Neural cell (in vitro differentiated cells): ENCODE measurements at regions not wholly inside any gene's neighbourhood (a gene's known extent, or its start where the extent isn't known, plus 50 kb on each side); places are given as distances from the start of the nearest gene placed in this dataset.

Experiments used
- CTCF ChIP-seq: fragments of 450-650 bp; IDR thresholded peaks from 2 replicates; pipeline ENCODE4 v1.5.1; 2014; ENCODE audit warnings: antibody characterized with exemption, mild to moderate bottlenecking, moderate library complexity; ENCODE audit not compliant: poor library complexity, severe bottlenecking
- EP300 ChIP-seq: fragments of 450-650 bp; conservative IDR thresholded peaks from 2 replicates; pipeline ENCODE4 v1.6.1; 2014; ENCODE audit warnings: antibody characterized with exemption, mild to moderate bottlenecking, moderate library complexity; ENCODE audit not compliant: poor library complexity, severe bottlenecking
- EZH2 ChIP-seq: fragments of 200-600, 300-800 bp; shearing (Covaris generic), sonication (generic); IDR thresholded peaks from 2 replicates; pipeline ENCODE4 v1.6.1; 2014; ENCODE audit warnings: antibody characterized with exemption, low read length, borderline replicate concordance, mild to moderate bottlenecking; ENCODE audit not compliant: insufficient read depth, poor library complexity, severe bottlenecking
- POLR2AphosphoS5 ChIP-seq: IDR thresholded peaks from 2 replicates; pipeline ENCODE4 v1.6.1; 2012
- RAD21 ChIP-seq: fragments of 450-650 bp; conservative IDR thresholded peaks from 2 replicates; pipeline ENCODE4 v1.6.1; 2014; ENCODE audit warnings: antibody characterized with exemption, mild to moderate bottlenecking, moderate library complexity
- SMC3 ChIP-seq: fragments of 450-650 bp; conservative IDR thresholded peaks from 2 replicates; pipeline ENCODE4 v1.6.1; 2014; ENCODE audit warnings: antibody characterized with exemption, mild to moderate bottlenecking, moderate library complexity; ENCODE audit not compliant: poor library complexity

- TF ChIP-seq EZH2 (no peak), CTCF (no peak), RAD21 (no peak), EP300 (no peak), SMC3 (no peak), POLR2AphosphoS5 (no peak)
These were observed 230.6 kb upstream of the CTNNB1 start for GRCh38 chr3:40968666-40969065.
